GM21381 (cell line): ENCODE measurements at regions not wholly inside any gene's neighbourhood (a gene's known extent, or its start where the extent isn't known, plus 50 kb on each side); places are given as distances from the start of the nearest gene placed in this dataset.

Experiments used
- ATAC-seq: cut with Tn5 transposase; IDR thresholded peaks from one replicate; pipeline ENCODE4 v1.9.1; 2021; ENCODE audit warnings: mild to moderate bottlenecking, moderate library complexity; ENCODE audit not compliant: unreplicated experiment

DNA sequence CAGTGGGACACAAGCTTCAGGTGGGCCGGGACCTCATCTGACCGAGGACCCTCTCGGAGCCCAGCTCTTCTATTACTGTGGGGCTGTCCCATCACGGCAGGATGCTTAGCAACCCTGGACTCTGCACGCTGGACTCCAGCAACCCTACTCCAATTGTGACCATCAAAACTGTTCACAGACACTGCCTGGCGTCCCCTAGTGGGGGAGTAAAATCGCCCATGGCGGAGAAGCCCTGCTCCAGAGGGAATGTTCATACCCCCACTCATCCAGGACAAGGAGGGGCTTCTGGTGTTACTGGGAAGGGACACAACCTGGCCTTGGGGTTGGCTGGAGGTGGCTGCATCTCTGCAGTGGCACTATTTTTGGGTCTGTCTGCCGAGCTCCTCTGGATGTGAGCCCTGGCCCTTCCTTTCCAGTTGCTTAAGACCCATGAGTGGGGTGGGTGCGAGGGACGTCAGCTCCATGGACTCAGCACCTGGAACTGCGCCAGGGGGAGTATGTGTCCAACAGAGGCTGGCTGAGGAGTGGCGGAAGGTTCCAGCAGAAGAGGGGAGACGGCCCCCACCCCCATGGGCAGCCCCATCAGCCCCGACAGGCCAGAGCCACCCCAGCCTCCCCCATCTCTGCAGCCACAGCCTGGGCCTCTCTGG is 103.8 kb downstream of the RFLNA start:
- ATAC-seq: no peak

DNA sequence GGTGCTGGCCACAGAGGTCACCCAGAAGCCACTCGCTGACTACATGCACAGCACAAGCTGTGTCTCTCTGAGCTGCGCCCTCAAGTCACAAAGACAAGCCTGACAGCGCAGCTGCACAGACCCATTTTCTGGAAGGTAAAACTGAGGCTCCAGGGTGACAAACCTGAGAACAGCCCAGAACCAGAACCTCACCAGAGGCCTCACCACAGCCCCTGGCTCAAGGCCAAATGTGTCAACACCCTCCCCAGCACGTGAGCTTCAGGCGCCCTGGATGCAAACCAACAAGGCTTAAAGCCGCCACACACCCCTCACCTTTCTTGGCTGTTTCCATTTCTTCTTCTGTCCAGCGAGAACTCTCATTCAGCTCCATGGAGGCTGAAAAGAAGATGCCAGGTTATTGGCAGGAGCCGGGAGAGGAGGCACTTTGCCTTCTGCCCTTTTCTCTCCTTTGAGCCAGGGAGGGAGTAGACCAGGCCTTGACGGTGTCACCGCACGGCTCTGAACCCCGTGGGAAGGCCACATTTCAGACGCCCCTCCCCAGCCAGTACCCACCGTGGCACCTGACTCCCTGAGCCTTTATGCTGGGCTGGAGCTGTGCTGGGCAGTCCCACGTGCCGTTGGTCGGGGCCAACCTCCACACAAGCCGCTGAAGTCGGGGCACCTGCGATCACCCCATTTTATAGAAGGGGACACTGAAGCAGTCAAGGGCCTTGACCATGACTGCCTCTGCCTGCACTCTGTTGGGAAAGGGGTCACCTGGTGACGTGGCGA is 103.1 kb downstream of the RFLNA start:
- no peak for ATAC-seq

DNA sequence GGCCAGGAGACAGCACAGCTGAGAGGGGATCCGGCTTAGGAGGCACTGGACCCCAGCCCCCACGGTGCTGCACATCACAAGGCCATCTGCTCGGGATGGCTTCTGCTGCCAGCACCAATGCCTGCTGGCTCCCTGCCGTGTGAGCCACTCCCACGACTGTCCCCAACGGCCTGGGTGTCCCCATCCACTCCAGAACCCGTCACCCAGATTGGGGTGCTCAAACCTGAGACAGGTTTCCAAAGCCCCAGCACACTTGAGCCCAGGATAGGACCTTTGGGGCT is 102.4 kb downstream of the RFLNA start:
- ATAC-seq: no peak

DNA sequence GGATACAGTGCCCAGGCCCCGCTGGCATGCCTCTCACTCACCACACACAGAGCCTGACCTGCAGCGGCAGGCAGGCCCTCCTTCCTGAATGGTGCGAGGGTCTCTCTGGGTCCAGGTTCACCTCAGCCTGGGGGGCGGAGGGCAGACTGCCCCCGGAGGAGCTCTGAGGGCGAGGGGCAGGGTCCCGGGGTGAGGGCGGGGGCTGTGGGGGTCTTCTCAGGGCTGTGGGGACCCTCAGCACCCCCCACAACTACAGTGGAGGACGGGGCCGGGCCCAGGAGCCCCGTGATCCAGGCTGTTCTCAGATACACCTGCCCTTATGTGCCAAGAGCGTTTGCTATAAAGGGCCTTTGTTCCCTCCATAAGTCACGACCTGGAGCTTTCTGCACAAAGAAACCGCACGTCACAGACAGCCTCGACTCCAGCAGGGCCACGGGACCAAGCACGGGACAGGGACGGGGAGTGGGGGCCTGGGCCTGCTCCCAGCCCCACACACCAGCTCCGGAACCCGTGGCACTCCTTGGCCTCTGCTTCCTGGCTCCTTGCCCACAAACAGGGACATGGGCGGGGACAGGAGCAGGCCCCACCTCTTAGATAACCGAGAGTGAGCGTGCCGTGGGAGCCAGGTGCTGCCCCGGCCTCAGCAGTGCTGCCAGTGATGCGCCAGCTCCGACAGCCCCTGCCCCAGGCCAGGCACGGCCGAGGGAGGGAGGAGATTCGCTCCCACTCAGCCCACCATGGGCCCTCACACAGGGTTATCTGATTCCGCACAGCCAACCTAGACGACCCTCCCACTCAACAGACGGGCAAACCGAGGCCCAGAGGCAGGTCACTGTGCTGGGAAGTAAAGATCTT is 101.9 kb downstream of the RFLNA start:
- ATAC-seq: no peak

DNA sequence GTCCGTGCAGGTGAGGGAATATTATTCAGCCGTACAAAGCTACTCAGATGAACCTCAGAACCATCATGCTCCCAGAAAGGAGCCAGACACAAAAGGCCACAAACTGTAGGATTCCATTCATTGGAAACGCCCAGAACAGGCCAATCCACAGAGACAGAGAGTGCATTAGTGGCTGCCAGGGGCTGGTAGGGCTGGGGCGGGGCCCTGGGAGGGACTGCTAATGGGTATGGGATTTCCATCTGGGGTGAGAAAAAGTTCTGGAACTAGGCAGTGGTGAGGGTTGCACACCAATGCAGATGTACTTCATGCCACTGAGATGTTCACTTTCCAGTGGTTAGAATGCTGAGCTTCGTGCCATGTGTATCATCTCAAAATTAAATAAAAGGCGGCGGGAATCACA is 101.1 kb downstream of the RFLNA start:
- no peak for ATAC-seq

DNA sequence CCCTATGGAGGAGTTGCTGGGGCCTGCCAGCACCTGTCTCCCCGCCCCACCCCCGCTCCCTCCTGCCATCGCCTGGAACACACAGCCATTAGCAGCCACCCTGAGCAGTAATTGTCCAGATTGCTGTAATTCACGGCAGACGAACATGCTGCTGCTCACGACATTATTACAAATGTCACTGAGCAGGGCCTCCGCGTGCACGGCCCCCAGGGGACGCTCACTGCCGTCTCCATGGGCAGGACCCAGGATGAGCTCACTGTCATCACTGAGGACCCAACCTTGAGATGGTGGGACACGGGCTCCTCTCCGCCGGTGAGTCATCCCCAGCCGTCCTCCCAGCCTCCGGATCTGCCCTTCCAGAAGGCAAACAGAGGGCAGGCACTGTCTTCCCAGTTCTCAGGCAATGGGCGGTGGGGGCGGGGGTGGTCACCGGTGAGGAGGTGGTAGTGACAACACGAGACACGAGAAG is 100.4 kb downstream of the RFLNA start:
- ATAC-seq: no peak

DNA sequence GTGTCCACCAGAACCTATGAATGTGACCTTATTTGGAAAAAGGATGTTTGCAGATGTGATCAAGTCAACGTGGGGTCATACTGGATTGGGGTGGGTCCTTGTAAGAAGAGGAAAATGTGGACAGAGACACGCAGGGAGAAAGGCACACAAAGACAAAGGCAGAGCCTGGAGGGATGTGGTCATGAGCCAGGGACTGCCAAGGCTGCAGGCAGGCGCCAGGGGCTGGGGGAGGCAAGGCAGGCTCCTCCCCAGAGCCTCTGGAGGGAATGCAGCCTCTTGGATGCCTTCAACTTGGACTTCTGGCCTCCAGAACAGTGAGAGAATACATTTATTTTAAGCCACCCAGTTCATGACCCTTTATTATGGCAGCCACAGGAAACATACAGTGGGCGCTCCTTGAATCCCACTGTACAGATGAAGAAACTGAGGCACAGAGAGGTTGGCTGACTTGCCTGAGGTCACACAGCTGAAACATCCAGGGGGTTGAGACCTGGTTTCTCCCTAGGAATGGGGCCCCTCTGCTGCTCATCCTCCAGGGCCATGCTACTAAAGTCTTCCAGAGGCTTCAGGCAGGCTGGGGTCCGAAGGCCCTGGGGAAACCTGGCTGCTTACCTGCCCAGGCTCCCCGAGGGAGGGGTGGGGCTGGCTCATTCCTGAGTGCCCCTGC is 99.7 kb downstream of the RFLNA start:
- ATAC-seq: no peak

DNA sequence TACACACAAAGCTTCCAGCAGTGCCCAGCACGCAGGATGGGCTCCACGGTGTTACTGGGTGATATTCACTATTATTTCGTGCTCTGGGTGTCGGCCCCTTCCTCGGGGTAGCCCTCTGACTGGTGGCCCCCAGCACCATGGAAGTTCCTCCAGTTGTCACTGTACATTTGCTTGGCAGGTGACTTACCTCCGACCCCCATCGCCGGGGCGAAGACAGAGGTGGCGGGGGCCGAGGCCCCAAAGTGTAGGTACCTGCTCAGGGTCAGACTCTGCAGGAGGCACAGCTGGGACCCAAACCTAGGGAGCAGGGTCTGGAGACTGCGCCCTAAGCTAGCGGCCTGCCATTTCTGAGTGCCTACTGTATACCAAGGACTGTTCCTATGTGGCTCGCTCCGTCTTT is 98.9 kb downstream of the RFLNA start:
- ATAC-seq: no peak

DNA sequence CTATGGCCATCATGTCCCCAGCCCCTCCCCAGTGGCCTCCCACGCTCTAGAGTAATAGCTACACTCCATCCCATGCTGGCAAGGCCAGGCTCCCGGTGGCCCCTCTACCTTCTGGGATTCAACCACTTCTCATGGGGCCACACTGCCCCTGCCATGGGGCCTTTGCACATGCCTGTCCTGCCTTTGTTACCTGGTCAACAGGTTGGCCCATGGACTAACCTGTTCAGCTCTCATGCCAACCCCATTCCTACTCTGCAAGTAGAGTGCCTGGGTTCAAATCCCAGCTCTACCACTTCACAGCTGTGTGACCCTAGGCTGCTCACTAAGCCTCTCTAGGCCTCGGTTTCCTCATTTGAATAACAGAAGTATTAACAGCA is 98.5 kb downstream of the RFLNA start:
- ATAC-seq: no peak

DNA sequence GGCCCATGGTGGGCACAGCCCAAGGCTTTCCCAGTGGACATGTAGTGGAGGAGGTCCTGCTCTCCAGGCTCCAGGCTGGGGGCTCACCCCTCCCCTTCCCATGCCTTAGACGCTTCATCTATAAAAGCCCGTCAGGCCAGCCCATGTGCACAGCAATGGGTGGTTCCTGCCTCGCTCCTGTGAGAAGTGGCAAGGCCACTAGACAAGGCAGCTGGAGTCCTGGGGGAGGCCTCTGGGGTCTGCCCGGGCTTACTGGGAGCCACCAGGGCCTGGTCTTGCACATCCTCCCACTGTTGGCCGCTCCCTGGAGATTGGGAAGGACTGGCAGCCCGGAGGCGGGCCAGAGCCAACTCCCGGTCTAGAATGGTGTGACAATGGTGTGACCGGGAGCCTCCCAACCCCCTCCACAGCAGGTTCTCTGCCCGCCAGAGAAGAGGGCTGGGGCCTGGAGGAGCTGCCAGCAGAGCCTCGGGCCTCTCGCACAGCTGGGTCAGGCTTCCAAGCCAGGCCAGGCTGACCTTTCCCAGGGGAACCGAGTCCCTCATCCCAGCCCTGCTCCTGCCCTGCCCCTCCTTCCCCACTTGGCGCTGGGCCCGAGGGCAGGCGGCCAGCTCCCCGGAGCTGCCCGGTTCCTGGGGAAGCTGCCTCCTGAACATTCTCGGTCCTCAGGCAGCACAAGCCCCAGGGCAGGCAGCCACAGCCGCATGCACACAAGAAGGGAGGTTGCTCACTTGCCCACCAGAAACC is 97.9 kb downstream of the RFLNA start:
- no peak for ATAC-seq

DNA sequence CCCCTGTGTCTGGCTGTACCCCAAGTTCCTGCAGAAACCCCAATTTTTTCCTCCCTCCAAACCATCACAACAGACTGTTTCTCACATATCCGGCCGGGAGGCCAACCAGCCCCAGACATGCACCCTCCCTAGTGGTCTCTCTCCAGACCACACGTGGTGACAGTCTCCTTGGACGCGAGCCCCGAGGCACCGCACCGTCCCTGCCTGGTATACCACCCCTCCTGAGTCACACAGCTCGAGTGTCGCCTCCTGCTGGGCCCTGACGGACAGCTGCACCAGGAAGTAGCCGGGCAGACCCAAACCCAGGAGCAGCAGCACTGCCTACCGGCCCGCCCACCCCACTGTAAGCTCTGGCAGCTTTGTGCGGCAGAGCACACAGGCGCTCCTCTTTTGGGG is 97.4 kb downstream of the RFLNA start:
- no peak for ATAC-seq

DNA sequence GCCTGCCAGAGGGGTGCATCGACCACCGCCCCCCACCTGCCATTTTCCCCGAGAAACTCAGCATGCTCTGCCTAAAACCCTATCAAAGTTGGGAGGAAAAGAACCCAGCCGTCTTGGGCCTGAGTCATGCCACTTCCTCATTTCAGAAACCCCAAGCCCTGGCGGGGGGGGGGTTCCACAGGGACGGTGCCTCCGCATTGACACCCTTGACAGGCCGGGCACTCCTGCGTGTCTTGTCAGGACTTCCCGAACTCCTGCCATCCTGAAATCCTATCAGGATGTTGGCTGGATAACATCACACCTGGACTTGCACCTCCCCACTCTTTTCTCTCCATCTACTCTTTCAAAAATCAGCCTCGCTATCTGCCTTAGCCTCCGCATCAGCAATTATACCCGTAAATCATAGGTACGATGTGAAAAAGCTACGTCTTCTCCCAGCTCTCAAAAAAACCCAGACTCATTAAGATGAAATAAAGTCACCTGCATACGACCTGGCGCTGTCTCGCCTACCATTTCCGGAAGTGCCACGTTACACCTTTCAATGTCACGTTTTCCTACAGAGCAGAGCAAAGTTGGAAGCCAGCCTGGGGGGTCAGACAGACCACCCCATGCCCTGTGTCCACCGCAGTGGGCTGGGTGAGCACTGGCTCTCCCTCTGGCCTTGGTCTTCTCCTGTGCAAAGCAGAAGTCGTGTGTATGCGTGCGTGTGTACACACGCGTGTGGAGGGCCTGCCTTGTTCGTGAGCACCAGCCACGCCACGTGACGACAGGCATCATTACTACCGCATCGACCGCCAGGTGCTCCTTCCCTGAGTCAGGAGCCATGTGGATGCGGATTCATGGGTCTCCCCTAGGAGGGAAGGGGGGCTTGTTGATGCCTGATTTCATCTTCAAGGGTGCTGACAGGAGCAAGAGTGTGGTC is 96.7 kb downstream of the RFLNA start:
- ATAC-seq: peak; percentile 48

DNA sequence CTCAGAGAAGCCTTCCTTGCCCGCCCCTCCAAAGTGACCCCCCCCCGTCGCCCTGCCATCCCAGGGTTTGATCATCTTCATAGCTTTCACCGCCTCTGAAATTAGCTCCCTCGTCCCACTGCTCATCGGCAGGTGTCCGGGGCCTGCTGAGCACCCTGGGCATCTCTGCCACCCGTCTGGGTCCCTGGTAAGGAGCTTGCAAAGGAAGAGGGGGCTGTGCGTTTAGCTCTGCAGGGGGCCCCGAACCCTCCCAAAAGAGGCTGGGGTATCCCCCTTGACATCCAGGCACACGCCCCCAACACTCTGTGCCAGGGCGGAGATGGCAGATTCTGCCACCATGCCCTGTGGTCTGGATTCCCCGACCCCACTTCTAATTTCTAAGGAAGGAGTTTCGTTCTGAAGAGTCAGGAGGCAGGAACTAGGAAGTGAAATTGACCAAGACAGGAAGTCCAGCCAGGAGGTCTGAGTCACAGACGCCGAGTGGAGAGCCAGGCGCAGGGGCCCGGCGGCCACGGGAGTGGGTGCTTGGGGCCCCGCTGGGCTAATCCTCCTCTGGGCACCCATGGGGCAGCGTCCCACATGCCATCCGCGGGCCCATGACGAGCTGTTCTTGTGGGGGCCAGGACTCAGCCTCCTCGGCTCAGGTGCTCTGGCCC is 95.7 kb downstream of the RFLNA start:
- ATAC-seq: peak; percentile 41

DNA sequence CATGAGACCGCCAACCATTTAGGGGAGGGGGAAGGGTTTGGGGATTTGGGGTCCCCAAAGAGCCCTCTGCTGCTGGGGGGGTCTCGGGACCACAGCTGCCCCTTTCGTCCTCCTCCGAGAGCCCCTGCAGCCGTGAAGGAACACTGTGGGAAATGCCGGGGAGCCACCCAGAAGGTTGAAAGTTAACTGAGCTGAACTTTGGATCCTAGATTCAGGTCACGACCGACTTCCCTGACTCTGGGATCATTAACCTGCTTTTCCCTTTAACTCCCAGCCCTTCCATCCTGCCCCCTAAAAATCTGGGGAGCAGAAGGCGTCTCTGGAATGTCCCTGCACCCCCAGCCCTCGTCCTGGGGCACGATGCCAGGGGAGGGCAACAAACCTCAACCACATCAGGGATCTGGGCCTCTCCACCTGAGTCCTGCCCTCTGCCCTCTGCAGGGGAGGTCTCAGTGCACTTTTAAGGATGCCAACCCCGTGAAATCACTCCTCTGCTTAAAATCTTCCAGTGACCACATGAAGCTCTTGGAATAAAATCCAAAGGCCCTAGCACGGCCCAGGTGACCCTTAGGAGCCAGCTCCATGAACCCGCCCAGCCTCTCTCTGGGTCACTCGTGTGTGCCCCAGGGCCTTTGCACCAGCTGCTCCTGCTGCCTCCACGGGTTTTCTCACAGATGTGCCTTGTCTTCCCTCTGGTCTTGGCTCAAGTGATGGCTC is 95.0 kb downstream of the RFLNA start:
- ATAC-seq: no peak

DNA sequence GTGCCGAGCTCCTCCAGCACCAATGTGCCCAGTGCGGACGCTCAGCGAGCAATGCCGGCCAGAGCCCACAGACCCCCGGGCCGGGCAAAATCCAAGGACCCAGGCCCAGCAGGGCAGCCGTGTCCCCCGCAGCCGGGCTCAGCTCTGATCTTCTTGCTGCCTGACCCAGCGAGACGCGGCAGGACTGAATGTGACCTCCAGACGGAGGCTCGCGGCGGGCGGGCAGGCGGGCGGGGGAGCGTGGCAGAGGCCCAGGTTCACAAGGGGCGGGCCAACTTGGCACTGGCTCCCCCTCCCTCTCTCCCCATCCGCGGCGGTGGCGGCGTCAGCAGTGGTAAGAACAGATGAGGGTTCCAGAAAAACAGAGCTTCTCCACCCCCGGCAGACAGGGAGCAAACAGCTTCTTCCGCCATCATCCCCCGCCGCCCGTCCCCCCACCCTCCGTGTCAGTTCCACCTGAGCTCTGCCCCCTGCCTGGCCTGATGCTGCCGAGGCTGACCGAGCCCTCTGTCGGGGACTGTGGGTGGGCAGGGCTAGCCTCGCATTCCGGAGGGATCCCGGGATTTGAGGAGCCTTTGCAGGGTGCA is 94.3 kb downstream of the RFLNA start:
- no peak for ATAC-seq

DNA sequence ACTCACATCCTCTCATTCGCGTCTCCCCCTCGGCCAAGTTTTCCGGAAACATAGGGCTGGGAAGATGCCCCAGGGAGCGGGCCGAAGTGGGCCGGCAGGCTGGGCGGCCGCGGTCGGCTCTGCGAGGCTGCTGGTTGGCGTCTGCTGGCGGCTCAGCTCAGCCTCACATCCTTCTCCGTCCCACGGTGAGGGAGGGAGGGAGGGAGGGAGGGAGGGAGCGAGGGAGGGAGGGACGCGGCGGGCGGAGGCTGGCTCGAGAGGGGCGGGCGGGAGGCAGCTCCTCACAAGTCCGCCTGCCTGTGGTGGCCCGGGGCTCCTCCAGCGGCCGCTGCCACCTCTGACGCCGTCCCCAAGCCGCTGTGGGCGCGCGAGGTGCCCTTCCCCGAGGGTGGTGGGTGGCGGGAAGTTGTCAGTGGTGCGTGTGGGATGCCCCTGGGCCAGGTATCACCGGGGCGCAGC is 93.8 kb downstream of the RFLNA start:
- ATAC-seq: no peak

DNA sequence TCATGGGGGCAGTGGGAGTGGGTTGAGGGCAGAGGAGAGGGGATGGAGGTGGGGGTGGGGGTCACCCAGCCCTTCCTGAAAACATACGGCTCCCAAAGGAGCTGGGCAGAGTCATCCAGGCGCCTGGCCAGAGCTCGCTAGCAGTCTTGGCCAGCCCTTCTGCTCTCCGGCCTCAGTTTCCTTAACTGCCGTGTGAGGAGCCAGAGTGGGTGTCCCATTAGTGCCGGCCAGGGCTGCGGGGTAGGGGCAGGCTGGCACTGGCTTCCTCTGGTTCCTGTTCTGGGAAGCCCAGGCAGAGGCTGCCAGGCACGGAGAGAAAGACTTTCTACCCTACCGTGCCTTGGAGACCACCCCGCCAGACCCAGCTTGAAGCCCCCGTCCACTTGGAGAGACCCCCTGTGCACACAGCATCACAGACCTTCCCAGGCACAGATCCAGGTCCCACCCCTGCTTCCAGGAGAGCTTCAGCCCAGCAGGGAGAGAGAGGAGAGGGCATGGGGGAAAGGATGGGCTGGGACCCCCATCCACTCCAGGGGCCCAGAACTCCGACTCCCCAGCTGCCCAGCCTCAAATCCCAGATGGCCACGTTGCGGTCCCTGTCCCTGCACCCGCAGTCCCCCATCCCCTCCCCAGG is 93.3 kb downstream of the RFLNA start:
- no peak for ATAC-seq

DNA sequence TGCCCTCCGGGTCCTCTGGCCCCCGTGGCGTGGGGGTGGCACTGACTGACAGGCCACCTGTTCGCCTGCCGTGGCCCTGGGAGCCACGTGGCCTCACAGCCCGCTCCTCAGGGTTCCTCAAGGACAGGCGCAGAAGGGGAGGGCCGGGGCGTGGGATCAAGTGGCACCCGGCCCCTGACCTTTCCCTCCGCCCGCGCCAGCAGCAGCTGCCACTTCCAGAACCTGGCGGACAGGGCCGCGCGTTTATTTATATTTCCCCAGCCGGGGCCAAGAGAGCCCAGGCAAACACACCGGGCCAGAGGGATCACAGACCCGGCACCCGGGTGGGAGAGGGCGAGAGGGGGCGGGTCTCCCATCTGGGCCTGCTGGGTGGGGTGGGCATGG is 92.6 kb downstream of the RFLNA start:
- no peak for ATAC-seq
